WI38 (cell line): ENCODE measurements at regions not wholly inside any gene's neighbourhood (a gene's known extent, or its start where the extent isn't known, plus 50 kb on each side); places are given as distances from the start of the nearest gene placed in this dataset.

Experiments used
- H3K4me3 ChIP-seq: 2 replicates; pipeline ENCODE4 v1.5.1; 2011; ENCODE audit warnings: low read depth, mild to moderate bottlenecking, control low read depth, low read length
- CTCF ChIP-seq: IDR thresholded peaks from 2 replicates; pipeline ENCODE4 v1.5.1; 2012; ENCODE audit warnings: low read depth, mild to moderate bottlenecking, control low read depth, low read length

DNA sequence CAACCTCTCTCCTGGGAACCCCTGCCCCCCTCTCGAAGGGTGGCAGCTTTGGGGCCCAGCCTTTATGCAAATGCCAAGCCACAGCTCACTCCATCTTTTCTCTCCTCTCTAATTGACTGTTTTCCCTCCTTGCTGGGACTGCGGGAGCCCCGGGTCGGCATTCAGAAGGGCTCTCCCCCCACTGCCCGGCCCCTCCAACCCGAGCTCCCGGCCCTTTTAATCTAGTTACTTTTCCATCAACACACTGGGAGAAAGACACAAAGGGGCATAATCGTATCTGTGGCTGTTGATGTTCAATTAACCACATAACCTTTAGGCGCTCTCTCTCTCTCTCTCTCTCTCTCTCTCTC is 95.4 kb downstream of the INHBB start:
- no peak overlapping the region for H3K4me3 ChIP-seq
- no peak for TF ChIP-seq CTCF

- H3K4me3 ChIP-seq, result no peak overlapping the region
- no peak for TF ChIP-seq CTCF
Observed at GRCh38 chr2:120441744-120442471, 96.0 kb downstream of the INHBB start.

- H3K4me3 ChIP-seq, result no peak overlapping the region
Observed at GRCh38 chr2:120442541-120442922, 96.6 kb downstream of the INHBB start.

GRCh38 chr2:120442923-120443571 is 97.1 kb downstream of the INHBB start:
- TF ChIP-seq CTCF, result no peak
- no peak overlapping the region for H3K4me3 ChIP-seq

More at GRCh38 chr2:120442541-120442922, 96.6 kb downstream of the INHBB start:
- TF ChIP-seq CTCF, result no peak

DNA sequence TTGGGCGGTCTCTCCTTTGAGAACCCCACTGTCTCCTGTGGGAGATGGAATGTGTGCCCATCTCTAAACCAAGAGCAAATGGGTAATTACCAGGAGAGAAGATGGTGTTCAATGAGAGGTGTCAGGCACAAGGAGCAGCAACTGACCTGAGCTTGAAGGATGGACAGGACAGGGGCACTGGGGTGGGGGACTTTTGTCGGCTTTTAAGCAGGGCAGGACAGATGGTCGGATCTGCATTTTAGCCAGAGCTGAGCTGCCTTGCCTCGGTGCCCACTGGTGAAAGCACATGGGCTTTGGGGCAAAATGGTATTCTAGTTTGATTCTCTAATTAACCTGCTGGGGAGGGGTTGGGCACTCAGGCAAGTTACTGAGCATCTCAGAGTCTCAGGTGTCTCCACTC is 98.0 kb downstream of the INHBB start:
- TF ChIP-seq CTCF, result no peak
- H3K4me3 ChIP-seq, result no peak overlapping the region

DNA sequence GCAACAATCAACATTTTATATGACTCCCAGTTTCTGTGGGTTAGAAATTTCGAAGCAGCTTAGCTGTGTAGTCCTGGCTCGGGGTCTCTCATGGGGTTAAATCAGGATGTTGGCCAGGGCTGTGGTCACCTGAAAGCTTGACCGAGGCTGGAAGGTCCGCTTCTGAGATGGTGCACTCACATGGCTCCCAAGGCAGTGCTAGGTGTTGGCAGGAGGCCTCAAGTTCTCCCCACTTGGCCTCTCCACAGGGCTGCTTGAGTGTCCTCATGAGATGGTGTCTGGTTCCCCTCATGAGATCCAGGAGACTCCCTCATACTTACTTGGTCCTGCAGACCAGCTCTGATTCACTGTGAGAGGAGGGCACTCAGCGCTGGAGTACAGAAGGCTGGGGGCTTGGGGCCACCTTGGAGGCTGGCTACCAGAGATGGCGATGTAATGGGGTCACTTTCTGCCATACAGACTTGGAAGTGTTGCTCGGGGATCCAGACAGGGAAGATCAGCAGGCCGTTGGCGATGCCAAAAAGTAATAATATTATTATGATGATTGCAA is 98.8 kb downstream of the INHBB start:
- H3K4me3 ChIP-seq, result no peak overlapping the region
- TF ChIP-seq CTCF, result no peak

DNA sequence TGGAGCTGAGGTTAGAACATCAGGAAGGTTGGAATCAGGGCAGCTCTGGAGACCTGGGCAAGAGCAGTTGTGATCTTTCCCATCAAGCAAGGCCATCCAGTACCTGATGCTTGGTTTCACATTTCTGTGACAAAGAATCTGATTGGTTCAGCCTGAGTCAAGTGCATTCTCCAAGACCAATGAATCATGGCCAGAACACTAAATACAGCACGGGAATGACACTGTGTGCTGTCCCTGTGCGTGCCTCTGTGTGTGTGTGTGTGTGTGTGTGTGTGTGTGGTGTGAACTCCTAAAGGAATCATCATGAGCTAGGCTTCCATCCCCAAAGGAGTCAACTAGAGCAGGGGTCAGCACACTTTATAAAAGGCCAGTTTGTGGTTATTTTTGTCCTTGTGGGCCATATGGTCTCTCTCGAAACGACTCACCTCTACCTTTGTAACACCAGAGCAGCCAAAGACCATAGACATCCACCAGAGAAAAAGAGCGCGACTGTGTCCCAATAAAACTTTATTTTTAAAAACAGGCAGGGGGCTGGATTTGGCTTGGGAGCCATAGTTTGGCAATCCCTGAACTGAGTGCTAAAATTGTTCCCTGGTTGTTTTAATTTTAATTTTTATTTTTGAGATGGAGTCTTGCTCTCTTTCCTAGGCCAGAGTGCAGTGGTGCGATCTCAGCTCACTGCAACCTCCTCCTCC is 99.7 kb downstream of the INHBB start:
- no peak for TF ChIP-seq CTCF

More for the DNA sequence above, 99.7 kb downstream of the INHBB start:
- no peak overlapping the region for H3K4me3 ChIP-seq
